ENCODE measurements at regions not wholly inside any gene's neighbourhood (a gene's known extent, or its start where the extent isn't known, plus 50 kb on each side); places are given as distances from the start of the nearest gene placed in this dataset.
A peak's percentile ranks its signal among the peaks of the same experiment; 100 is the strongest.

DNA sequence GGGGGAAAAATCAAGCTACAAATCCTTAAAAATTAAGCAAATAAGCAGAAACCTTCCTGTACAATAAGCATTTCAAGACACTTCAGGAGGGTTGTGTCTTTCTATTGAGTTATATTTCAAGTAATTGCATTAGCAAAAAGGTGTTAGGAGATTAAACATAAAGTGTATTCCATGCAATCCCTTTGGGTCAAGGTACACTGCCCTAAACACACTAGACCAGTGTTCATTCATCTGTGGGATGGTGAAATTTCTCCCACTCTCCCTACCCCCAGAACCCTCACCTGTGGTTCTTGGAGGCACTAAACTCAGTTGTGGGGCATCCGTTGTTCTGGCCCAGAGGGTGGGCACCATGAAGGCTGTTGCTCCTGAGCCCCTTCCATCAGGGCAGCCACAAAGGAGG lies 205.1 kb upstream of the SGK1 start:
- Mint-ChIP-seq H3K36me3 (ENCODE audit: low read depth) (no peaks in the 10 kb centered on the region), H3K27me3 (ENCODE audit: low read depth) (no peaks in the 10 kb centered on the region), H3K4me1 (peaks cover 34% of the 10 kb centered on the region), H3K9me3 (no peaks in the 10 kb centered on the region), H3K4me3 (no peak overlapping the region), H3K27ac (peak overlapping the region in 2 of 3 experiments; percentile 7 to 13)
- TF ChIP-seq, protein P1, sequence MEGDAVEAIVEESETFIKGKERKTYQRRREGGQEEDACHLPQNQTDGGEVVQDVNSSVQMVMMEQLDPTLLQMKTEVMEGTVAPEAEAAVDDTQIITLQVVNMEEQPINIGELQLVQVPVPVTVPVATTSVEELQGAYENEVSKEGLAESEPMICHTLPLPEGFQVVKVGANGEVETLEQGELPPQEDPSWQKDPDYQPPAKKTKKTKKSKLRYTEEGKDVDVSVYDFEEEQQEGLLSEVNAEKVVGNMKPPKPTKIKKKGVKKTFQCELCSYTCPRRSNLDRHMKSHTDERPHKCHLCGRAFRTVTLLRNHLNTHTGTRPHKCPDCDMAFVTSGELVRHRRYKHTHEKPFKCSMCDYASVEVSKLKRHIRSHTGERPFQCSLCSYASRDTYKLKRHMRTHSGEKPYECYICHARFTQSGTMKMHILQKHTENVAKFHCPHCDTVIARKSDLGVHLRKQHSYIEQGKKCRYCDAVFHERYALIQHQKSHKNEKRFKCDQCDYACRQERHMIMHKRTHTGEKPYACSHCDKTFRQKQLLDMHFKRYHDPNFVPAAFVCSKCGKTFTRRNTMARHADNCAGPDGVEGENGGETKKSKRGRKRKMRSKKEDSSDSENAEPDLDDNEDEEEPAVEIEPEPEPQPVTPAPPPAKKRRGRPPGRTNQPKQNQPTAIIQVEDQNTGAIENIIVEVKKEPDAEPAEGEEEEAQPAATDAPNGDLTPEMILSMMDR (IDR thresholded peaks at IDR 0.05; ENCODE audit: unreplicated experiment in 3 of 3) = no peak

GRCh38 chr6:134521116-134521501 lies 203.2 kb upstream of the SGK1 start:
- Mint-ChIP-seq H3K27ac (peak overlapping the region; percentile 68 to 71 (median 68)), H3K27me3 (ENCODE audit: low read depth) (no peaks in the 10 kb centered on the region), H3K36me3 (ENCODE audit: low read depth) (no peaks in the 10 kb centered on the region), H3K4me1 (peaks cover 48% of the 10 kb centered on the region), H3K9me3 (no peaks in the 10 kb centered on the region), H3K4me3 (peak overlapping the region in 1 of 3 experiments; percentile 7)
- TF ChIP-seq, protein P1 (IDR thresholded peaks at IDR 0.05; ENCODE audit: unreplicated experiment in 3 of 3) = no peak

GRCh38 chr6:134520181-134521115 lies 202.5 kb upstream of the SGK1 start:
- Mint-ChIP-seq H3K27ac (peak overlapping the region; percentile 68 to 71 (median 68)), H3K27me3 (ENCODE audit: low read depth) (no peaks in the 10 kb centered on the region), H3K9me3 (no peaks in the 10 kb centered on the region), H3K4me3 (peak overlapping the region in 1 of 3 experiments; percentile 12), H3K4me1 (peaks cover 49% of the 10 kb centered on the region), H3K36me3 (ENCODE audit: low read depth) (no peaks in the 10 kb centered on the region)
- TF ChIP-seq, protein P1 (IDR thresholded peaks at IDR 0.05; ENCODE audit: unreplicated experiment in 3 of 3) = no peak

GRCh38 chr6:134519465-134519864 lies 201.6 kb upstream of the SGK1 start:
- peaks cover 52% of the 10 kb centered on the region for H3K4me1 Mint-ChIP-seq
- TF ChIP-seq, protein P1 (IDR thresholded peaks at IDR 0.05; ENCODE audit: unreplicated experiment in 3 of 3) = no peak
- H3K27ac Mint-ChIP-seq = peak overlapping the region; percentile 71 to 90 (median 88)
- H3K27me3 Mint-ChIP-seq (ENCODE audit: low read depth) = no peaks in the 10 kb centered on the region
- H3K36me3 Mint-ChIP-seq (ENCODE audit: low read depth) = no peaks in the 10 kb centered on the region
- no peaks in the 10 kb centered on the region for H3K9me3 Mint-ChIP-seq
- H3K4me3 Mint-ChIP-seq = peak overlapping the region in 1 of 3 experiments; percentile 22

DNA sequence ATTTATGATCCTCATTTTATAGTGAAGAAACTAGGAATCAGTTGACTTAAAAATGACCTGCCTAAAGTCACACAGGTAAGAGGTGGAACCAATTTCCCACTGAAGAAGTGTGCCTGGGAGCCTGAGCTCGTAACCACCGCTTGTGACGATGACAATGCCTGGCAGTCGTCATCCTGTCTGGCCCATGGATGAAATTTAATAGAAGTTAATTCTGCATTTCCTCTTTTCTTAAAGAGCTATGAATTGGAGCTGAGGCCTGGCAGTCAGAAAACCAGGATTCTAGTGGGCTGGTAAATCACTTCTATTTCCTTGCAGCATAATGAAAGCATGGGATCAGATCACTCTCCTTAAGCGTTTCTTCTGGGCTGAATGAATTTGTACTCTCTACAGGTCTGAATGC lies 200.0 kb upstream of the SGK1 start:
- TF ChIP-seq, protein P1 (IDR thresholded peaks at IDR 0.05; ENCODE audit: unreplicated experiment in 3 of 3) = no peak
- peak overlapping the region; percentile 9 to 69 (median 58) for H3K27ac Mint-ChIP-seq
- H3K4me3 Mint-ChIP-seq = peak overlapping the region in 2 of 3 experiments; percentile 1 to 10

More for the DNA sequence above, 200.0 kb upstream of the SGK1 start:
- peaks cover 54% of the 10 kb centered on the region for H3K4me1 Mint-ChIP-seq
- H3K27me3 Mint-ChIP-seq (ENCODE audit: low read depth) = no peaks in the 10 kb centered on the region
- H3K36me3 Mint-ChIP-seq (ENCODE audit: low read depth) = no peaks in the 10 kb centered on the region
- no peaks in the 10 kb centered on the region for H3K9me3 Mint-ChIP-seq
